Stimulated activated CD8-positive, alpha-beta memory T cell treated with anti-CD3 and anti-CD28 coated beads, Interleukin-7, amount 100 ng/mL, for 24 hours (primary cell): ENCODE measurements at regions not wholly inside any gene's neighbourhood (a gene's known extent, or its start where the extent isn't known, plus 50 kb on each side); places are given as distances from the start of the nearest gene placed in this dataset.

Experiments
- DNase-seq: peaks from one replicate; pipeline ENCODE4 v3.0.0-alpha.2; 2020; ENCODE audit warnings: low read depth

DNA sequence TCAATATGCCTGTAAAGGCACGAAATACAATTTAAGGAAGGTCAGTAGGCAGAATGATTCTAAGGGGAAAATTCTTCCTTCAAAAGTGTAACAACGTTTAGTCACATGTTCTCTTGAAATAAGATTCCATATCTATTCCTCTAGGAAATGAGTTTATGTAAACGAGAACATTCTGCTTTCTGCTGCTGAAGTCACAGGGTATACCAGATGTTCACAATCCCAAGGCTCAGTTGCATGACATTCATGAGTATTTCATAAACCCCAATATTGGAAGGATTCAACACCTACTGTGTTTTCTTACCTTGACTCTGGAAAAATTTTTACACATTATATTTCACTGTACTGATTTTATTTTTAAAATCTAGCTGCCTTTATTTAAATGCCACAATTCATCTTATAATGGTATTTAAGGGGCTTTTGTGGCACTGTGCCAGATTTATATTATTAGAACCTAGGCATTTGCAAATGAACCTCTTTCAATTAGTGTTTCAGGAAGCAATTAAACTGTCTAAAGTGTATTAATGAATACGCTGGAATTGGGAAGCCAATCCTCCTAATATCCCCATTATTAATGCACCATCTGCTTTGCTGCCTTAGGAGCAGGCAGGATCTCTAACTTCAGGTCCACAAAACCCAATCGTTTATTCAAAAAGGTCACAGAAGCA is 542.6 kb upstream of the KLHL29 start:
- no peak for DNase-seq

GRCh38 chr2:22843919-22844537 is 541.0 kb upstream of the KLHL29 start:
- DNase-seq, result no peak

DNA sequence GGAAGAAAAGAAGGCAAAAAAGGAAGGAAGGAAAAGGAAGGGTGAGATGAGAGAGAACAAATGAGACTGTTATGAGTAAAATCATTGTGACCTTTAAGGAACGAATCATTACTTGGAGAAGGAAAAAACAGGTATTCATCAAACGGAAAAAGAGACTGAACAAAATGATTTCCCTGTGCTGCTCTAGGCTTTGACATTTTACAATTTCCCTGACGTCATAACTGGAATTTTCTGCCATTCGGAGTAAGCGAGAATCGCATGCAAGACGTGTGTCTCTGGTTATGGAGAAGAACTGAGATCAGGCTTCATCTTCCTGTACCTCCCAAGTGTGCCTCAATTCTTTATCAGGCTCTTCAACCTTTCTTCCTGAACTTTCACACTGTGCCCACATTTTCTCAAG is 534.7 kb upstream of the KLHL29 start:
- no peak for DNase-seq

DNA sequence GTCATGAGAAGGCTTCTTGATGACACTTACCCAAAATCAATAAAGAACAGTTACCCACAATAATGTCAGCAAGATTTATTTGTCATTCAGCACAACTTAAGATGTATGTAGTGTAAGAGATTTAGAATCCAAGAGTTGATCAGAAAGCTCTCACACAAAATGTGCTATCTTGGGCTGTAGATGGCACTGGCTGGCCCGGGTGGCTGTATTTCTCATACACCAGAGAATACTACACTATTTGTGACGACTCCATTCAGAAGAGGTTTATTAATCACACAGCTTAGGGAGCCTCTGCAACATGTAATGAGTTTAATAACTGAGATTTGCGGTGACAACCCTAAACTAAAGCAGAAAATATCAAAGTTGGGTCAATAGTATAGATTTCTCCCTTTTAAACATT is 530.4 kb upstream of the KLHL29 start:
- DNase-seq, result no peak

- DNase-seq, result no peak
Measured at GRCh38 chr2:22855081-22855480, 529.9 kb upstream of the KLHL29 start.

- DNase-seq, result no peak
Measured at GRCh38 chr2:22855761-22856184, 529.2 kb upstream of the KLHL29 start.

GRCh38 chr2:22867973-22868372 is 517.0 kb upstream of the KLHL29 start:
- no peak for DNase-seq

DNA sequence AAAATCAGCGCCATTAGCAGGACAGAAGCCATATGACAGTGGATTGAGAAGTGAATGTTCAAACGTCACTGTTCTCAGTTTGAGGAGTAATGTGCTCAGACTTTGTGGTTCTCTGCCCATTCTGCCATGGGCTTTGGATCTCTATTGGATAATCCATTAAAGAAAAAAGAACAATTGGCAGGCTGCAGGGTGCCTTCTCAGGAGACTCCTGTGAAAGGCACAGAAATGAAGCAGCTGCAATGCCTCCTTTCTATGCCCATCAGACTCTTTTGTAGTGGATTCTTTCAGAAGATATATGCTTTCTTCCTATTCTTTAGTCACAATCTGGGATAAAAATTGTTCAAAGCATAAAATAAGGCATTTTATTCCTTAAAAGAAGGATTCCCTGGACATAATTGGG is 506.9 kb upstream of the KLHL29 start:
- no peak for DNase-seq

- no peak for DNase-seq
Measured at GRCh38 chr2:22879009-22879863, 505.7 kb upstream of the KLHL29 start.

DNA sequence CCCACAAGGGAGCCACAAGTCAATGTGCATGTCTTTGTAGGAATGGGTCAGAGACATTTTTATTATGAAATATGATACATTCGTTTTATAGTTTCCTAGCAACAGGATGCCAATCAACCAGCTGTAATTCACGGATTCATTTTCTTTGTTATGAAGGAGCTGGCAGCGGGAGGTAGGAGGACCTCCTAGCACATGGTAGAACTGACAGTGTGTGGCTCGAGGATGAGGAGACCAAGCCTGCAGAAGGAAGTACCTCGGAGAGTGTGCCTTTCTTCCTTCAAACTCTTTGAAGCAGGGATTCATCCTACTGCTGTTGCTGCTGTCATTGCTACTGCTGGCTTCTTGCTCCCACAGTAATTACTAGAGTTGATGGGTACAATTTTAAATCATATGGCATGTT is 504.8 kb upstream of the KLHL29 start:
- DNase-seq, result no peak

GRCh38 chr2:22882011-22882410 is 503.0 kb upstream of the KLHL29 start:
- no peak for DNase-seq

GRCh38 chr2:22882643-22883042 is 502.3 kb upstream of the KLHL29 start:
- no peak for DNase-seq

- DNase-seq, result no peak
Measured at GRCh38 chr2:22883054-22883453, 501.9 kb upstream of the KLHL29 start.

DNA sequence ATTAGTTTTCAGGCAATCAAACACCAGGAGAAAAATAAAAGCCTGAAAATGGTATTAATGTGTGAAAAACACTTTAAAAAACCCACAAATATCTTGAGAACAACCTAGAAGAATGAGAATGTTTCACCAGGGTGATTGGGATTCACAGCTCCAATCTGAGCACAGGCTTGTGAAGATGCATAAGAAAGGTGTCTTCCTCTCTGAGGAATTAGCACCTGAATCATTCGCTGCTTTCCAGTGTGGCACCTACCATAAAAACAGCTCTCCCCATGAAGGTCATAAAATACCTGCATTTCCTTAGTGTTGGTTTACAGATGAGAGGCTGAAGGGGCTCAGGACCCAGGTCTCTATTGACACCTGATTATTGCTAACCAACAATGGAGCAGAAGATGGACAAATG is 499.7 kb upstream of the KLHL29 start:
- DNase-seq, result no peak

DNA sequence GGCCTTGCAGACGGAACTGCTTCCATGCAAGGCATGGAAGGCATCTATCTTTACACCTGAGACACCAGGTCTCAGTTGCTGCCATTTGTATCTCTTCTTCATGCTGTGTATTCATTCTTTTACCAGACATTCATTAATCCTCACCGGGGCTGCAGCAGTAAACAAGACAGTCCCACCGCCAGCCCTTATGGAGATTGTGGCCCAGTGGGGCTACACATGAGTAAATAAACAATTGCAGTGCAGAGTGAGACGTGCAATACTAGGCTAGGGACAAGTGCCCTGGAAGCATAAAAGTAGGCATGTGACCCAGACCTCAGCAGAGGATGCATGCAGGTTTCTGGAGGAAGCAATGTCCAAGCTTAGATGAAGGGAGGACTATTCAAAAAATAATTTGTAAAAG is 497.6 kb upstream of the KLHL29 start:
- DNase-seq, result no peak

DNA sequence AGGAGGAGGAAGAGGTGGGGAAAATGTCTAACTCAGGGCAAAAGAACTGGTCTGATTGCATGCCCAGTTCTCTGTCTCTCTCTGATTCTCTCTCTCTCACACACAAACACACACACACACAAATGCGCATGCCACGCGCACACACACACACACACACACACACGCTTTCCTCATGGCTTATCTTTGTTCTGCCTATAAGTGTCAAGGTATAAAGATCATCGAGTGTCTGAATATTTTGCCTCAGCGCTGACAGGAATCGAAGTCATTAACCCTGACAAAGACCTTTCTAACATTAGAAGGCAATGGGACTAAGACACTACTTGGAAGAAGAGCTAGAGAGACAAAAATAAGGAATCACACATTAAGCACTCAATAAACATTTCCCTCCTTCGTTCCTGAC is 497.1 kb upstream of the KLHL29 start:
- DNase-seq, result no peak

GRCh38 chr2:22890132-22890531 is 494.8 kb upstream of the KLHL29 start:
- DNase-seq, result no peak

GRCh38 chr2:22893761-22894517 is 491.0 kb upstream of the KLHL29 start:
- no peak for DNase-seq

GRCh38 chr2:22894761-22895160 is 490.2 kb upstream of the KLHL29 start:
- DNase-seq, result no peak

GRCh38 chr2:22897428-22897827 is 487.6 kb upstream of the KLHL29 start:
- no peak for DNase-seq

DNA sequence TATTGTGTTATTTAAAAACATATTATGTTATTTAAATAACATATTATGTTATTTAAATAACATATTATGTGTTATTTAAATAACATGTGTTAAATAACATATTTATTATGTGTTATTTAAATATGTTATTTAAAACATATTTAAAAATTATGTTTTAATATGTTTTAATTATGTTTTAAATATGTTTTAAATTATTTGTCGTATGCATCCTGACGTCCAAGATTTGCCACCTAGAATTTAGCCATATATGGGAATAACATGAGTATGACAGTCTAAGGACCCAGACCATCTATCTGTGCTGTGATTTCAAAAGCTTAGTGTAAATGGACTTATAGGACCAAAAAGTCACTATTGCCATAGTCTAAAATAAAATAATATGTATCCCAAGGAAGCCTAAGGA is 484.3 kb upstream of the KLHL29 start:
- DNase-seq, result no peak

DNA sequence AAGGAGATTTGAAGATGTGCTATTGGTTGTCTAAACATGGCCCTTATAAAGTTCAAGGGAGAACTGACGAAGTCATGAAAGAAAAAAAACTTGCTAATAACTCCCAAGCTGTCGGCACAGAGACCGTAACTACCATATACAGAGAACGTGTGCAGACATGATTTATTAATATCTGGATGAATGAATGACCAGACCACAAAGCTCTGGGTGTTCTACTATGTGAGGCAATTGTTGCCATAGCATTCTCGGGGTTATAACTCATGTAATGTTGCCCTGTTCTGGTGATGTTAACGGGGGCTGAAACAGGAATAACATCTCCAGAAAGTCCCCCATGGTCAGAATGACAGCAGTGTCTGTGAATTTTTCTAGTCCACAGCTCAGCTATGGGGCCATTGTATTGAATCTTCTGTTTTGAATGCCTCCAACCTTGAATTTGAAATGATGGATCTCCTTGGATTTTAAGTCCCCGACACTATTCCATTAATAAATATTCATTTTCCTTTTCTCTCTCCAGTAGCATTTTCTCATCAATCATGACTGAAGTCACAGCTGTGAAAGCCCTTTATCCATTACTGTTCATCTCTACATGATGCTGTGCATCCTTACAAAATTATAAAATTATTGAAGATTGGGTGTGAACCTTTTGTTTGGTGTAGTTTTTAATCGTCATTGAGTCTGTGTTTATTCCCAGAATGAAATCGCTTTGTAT is 483.4 kb upstream of the KLHL29 start:
- DNase-seq, result no peak
